Fibroblast of gingiva (primary cell): ENCODE measurements at regions not wholly inside any gene's neighbourhood (a gene's known extent, or its start where the extent isn't known, plus 50 kb on each side); places are given as distances from the start of the nearest gene placed in this dataset.
A peak's percentile ranks its signal among the peaks of the same experiment; 100 is the strongest.

Source experiments
- DNase-seq: peaks from one replicate; pipeline ENCODE4 v3.0.0-alpha.2; 2011; ENCODE audit warnings: low read depth

- no peak for DNase-seq
These were observed 454.9 kb upstream of the JAG1 start for GRCh38 chr20:11128721-11129120.

GRCh38 chr20:11130554-11131166 lies 456.9 kb upstream of the JAG1 start:
- no peak for DNase-seq

GRCh38 chr20:11132819-11133415 lies 459.1 kb upstream of the JAG1 start:
- no peak for DNase-seq

GRCh38 chr20:11136691-11137090 lies 462.9 kb upstream of the JAG1 start:
- no peak for DNase-seq

GRCh38 chr20:11137688-11138087 lies 463.9 kb upstream of the JAG1 start:
- no peak for DNase-seq

GRCh38 chr20:11140359-11140758 lies 466.6 kb upstream of the JAG1 start:
- peak; percentile 87 for DNase-seq

- no peak for DNase-seq
These were observed 469.7 kb upstream of the JAG1 start for GRCh38 chr20:11143481-11143880.

GRCh38 chr20:11144114-11144950 lies 470.5 kb upstream of the JAG1 start:
- DNase-seq = peak; percentile 82

GRCh38 chr20:11145616-11146015 lies 471.8 kb upstream of the JAG1 start:
- DNase-seq = no peak

GRCh38 chr20:11153819-11154218 lies 480.0 kb upstream of the JAG1 start:
- peak; percentile 81 for DNase-seq

- peak; percentile 79 for DNase-seq
These were observed 481.5 kb upstream of the JAG1 start for GRCh38 chr20:11155156-11155756.

- DNase-seq = no peak
These were observed 483.1 kb upstream of the JAG1 start for GRCh38 chr20:11156922-11157321.

- DNase-seq = no peak
These were observed 484.3 kb upstream of the JAG1 start for GRCh38 chr20:11158146-11158545.

GRCh38 chr20:11158589-11158988 lies 484.8 kb upstream of the JAG1 start:
- DNase-seq = no peak

GRCh38 chr20:11159728-11160127 lies 485.9 kb upstream of the JAG1 start:
- peak; percentile 84 for DNase-seq

- DNase-seq = peak; percentile 5
These were observed 488.4 kb upstream of the JAG1 start for GRCh38 chr20:11162026-11162775.

- no peak for DNase-seq
These were observed 492.0 kb upstream of the JAG1 start for GRCh38 chr20:11165789-11166188.

GRCh38 chr20:11166712-11167111 lies 492.9 kb upstream of the JAG1 start:
- peak; percentile 32 for DNase-seq

- DNase-seq = peak; percentile 17
These were observed 494.2 kb upstream of the JAG1 start for GRCh38 chr20:11168026-11168425.

GRCh38 chr20:11170025-11170424 lies 496.2 kb upstream of the JAG1 start:
- DNase-seq = no peak

- peak; percentile 59 for DNase-seq
These were observed 496.8 kb upstream of the JAG1 start for GRCh38 chr20:11170565-11170964.

GRCh38 chr20:11172881-11173280 lies 499.1 kb upstream of the JAG1 start:
- no peak for DNase-seq
